CD4-positive, alpha-beta memory T cell (primary cell): ENCODE measurements at regions not wholly inside any gene's neighbourhood (a gene's known extent, or its start where the extent isn't known, plus 50 kb on each side); places are given as distances from the start of the nearest gene placed in this dataset.

Experiments used
- CTCF ChIA-PET: fragments of 350-600 bp; sonication (Branson Sonifier 250); formaldehyde crosslinking; loops from one replicate; lab custom pipeline; 2021; ENCODE audit warnings: inconsistent platforms; ENCODE audit not compliant: partially characterized antibody; lab: Charles Lee
- POLR2A ChIA-PET: fragments of 350-600 bp; sonication (Branson Sonifier 250); formaldehyde crosslinking; loops from one replicate; lab custom pipeline; 2021; ENCODE audit not compliant: partially characterized antibody; lab: Charles Lee
- DNase-seq, 5 donors: peaks; one replicate each; pipeline versions ENCODE4 v3.0.0 to v3.0.0-alpha.2; 2020 to 2022; ENCODE audit warnings: mixed read lengths in 1 of 5
- H3K27ac ChIP-seq: one replicate; pipeline ENCODE4 v1.7.0; 2013; ENCODE audit warnings: low read depth, low read length
- H3K27me3 ChIP-seq: 2 replicates; pipeline ENCODE4 v1.7.0; 2013; ENCODE audit warnings: mild to moderate bottlenecking, low read length, moderate library complexity; ENCODE audit not compliant: insufficient read depth
- H3K36me3 ChIP-seq: 2 replicates; pipeline ENCODE4 v1.7.0; 2013; ENCODE audit warnings: mild to moderate bottlenecking, low read length, moderate library complexity; ENCODE audit not compliant: insufficient read depth
- H3K4me1 ChIP-seq: 2 replicates; pipeline ENCODE4 v1.7.0; 2013; ENCODE audit warnings: mild to moderate bottlenecking, low read length, moderate library complexity; ENCODE audit not compliant: insufficient read depth
- H3K4me3 ChIP-seq, 2 donors: one replicate each; pipeline ENCODE4 v1.7.0; 2013; ENCODE audit warnings: low read length in 2 of 2, mild to moderate bottlenecking in 1 of 2
- H3K9me3 ChIP-seq, 2 donors: one replicate each; pipeline ENCODE4 v1.7.0; 2013; ENCODE audit warnings: low read length in 2 of 2, control low read depth in 1 of 2; ENCODE audit not compliant: control insufficient read depth in 1 of 2
- H3K27ac Mint-ChIP-seq, 7 donors: one replicate each; pipeline ENCODE4 v1.8.0; 2020 to 2021; ENCODE audit warnings: mixed read lengths in 7 of 7, mild to moderate bottlenecking in 6 of 7, inconsistent platforms in 3 of 7, moderate library complexity in 3 of 7
- H3K27me3 Mint-ChIP-seq, 2 donors: one replicate each; pipeline ENCODE4 v1.8.0; 2020 to 2021; ENCODE audit warnings: mixed read lengths in 2 of 2
- H3K36me3 Mint-ChIP-seq, 2 donors: one replicate each; pipeline ENCODE4 v1.8.0; 2020 to 2021; ENCODE audit warnings: mixed read lengths in 2 of 2, inconsistent platforms in 1 of 2, mild to moderate bottlenecking in 1 of 2
- H3K4me1 Mint-ChIP-seq, 4 donors: one replicate each; pipeline ENCODE4 v1.8.0; 2020 to 2021; ENCODE audit warnings: mixed read lengths in 4 of 4, mild to moderate bottlenecking in 1 of 4
- H3K4me3 Mint-ChIP-seq, 8 donors: one replicate each; pipeline ENCODE4 v1.8.0; 2020 to 2021; ENCODE audit warnings: mixed read lengths in 8 of 8, mild to moderate bottlenecking in 7 of 8, moderate library complexity in 6 of 8, inconsistent platforms in 3 of 8
- H3K9me3 Mint-ChIP-seq, 8 donors: one replicate each; pipeline ENCODE4 v1.8.0; 2020 to 2021; ENCODE audit warnings: mixed read lengths in 8 of 8, mild to moderate bottlenecking in 5 of 8, inconsistent platforms in 3 of 8, moderate library complexity in 1 of 8
- intact Hi-C: fragments of 100-400 bp; cut with micrococcal nuclease; formaldehyde crosslinking; loops from one replicate; pipeline ENCODE4 v1.15.1; 2023

DNA sequence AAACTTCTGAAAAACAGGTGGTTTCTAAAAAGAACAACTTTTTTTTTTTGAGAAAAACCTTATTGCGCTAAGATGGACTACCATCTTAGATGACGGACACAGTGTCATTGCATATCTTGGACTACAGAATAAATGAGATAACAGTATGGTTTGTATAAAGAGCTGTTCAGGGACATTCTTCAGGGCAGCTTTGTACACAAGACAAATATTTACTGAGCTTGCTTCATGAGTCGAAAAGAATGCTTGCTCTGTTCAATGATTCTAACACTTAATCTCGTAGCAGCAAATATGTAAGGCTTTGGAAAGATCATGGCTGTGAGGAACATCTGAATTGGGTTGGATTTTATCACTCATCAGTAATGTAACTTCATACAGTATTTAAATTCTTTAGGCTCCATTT lies 282.5 kb upstream of the CWC22 start:
- Mint-ChIP-seq H3K4me3 (no peak overlapping the region), H3K9me3 (peaks cover 0 to 9% (median 0%) of the 10 kb centered on the region in 8 donors), H3K36me3 (no peaks in the 10 kb centered on the region), H3K4me1 (no peaks in the 10 kb centered on the region), H3K27ac (no peak overlapping the region), H3K27me3 (no peaks in the 10 kb centered on the region)
- DNase-seq: no peak
- ChIA-PET CTCF (no interaction called here), POLR2A (no interaction called here)
- Histone ChIP-seq H3K4me3 (no peak overlapping the region), H3K27me3 (no peaks in the 10 kb centered on the region), H3K4me1 (no peaks in the 10 kb centered on the region), H3K9me3 (no peaks in the 10 kb centered on the region), H3K36me3 (no peaks in the 10 kb centered on the region), H3K27ac (no peak overlapping the region)
- intact Hi-C loops: no loop called here

DNA sequence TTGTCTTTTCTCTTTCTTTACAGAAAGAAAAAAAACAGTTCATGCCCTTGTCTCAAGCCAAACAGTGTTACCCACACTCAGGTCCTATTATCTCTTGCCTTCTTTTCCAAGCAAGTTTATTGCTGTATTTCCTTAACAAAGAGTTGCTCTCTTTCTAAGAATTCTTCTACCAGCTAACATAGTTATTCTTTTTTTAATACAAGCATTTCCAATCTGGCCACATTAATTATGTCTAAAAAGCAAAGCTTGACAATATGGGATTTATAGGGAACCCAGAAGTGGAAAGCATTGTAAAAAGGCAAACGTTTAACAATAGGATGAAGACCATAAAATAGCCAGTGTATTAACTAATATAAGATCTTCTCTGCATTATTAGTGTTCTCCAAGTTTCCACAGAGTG lies 272.5 kb upstream of the CWC22 start:
- Histone ChIP-seq H3K4me3 (no peak overlapping the region), H3K27me3 (no peaks in the 10 kb centered on the region), H3K27ac (no peak overlapping the region), H3K9me3 (no peaks in the 10 kb centered on the region), H3K4me1 (no peaks in the 10 kb centered on the region), H3K36me3 (no peaks in the 10 kb centered on the region)
- CTCF ChIA-PET: no interaction called here
- no peak overlapping the region for H3K27ac Mint-ChIP-seq
- H3K4me3 Mint-ChIP-seq: no peak overlapping the region
- no peaks in the 10 kb centered on the region for H3K36me3 Mint-ChIP-seq
- no peaks in the 10 kb centered on the region for H3K4me1 Mint-ChIP-seq
- DNase-seq: no peak
- POLR2A ChIA-PET: no interaction called here
- peaks cover 0 to 9% (median 3%) of the 10 kb centered on the region in 8 donors for H3K9me3 Mint-ChIP-seq
- intact Hi-C loops: no loop called here
- H3K27me3 Mint-ChIP-seq: no peaks in the 10 kb centered on the region

GRCh38 chr2:180276733-180277132 lies 269.6 kb upstream of the CWC22 start:
- ChIA-PET CTCF (no interaction called here), POLR2A (no interaction called here)
- no peaks in the 10 kb centered on the region for H3K27me3 ChIP-seq
- no peak overlapping the region for H3K4me3 ChIP-seq
- Mint-ChIP-seq H3K4me3 (no peak overlapping the region), H3K4me1 (no peaks in the 10 kb centered on the region), H3K9me3 (peaks cover 0 to 12% (median 8%) of the 10 kb centered on the region in 8 donors), H3K27ac (no peak overlapping the region), H3K27me3 (no peaks in the 10 kb centered on the region), H3K36me3 (no peaks in the 10 kb centered on the region)
- no peaks in the 10 kb centered on the region for H3K9me3 ChIP-seq
- H3K36me3 ChIP-seq: no peaks in the 10 kb centered on the region
- no peak overlapping the region for H3K27ac ChIP-seq
- intact Hi-C loops: no loop called here
- no peaks in the 10 kb centered on the region for H3K4me1 ChIP-seq
- DNase-seq: no peak

DNA sequence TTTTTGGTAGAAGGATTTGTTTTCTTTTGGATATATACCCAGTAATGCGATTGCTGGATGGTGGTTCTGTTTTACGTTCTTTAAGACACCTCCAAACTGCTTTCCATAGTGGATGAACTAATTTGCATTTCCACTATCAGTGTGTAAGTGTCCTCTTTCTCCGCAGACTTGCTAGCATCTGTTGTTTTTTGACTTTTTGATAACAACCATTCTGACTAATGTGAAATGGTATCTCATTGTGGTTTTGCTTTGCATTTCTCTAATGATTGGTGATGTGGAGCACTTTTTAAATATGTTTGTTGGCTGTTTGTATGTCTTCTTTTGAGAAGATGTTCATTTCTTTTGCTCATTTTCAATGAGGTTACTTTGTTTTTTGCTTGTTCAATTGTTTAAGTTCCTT lies 260.9 kb upstream of the CWC22 start:
- POLR2A ChIA-PET: no interaction called here
- no peaks in the 10 kb centered on the region for H3K36me3 ChIP-seq
- Mint-ChIP-seq H3K4me3 (no peak overlapping the region), H3K9me3 (peaks cover 0 to 10% (median 3%) of the 10 kb centered on the region in 8 donors), H3K27me3 (no peaks in the 10 kb centered on the region), H3K27ac (no peak overlapping the region), H3K36me3 (no peaks in the 10 kb centered on the region), H3K4me1 (no peaks in the 10 kb centered on the region)
- no peaks in the 10 kb centered on the region for H3K4me1 ChIP-seq
- DNase-seq: no peak
- H3K27me3 ChIP-seq: no peaks in the 10 kb centered on the region
- H3K9me3 ChIP-seq: no peaks in the 10 kb centered on the region
- H3K27ac ChIP-seq: no peak overlapping the region
- intact Hi-C loops: no loop called here
- CTCF ChIA-PET: no interaction called here
- no peak overlapping the region for H3K4me3 ChIP-seq

DNA sequence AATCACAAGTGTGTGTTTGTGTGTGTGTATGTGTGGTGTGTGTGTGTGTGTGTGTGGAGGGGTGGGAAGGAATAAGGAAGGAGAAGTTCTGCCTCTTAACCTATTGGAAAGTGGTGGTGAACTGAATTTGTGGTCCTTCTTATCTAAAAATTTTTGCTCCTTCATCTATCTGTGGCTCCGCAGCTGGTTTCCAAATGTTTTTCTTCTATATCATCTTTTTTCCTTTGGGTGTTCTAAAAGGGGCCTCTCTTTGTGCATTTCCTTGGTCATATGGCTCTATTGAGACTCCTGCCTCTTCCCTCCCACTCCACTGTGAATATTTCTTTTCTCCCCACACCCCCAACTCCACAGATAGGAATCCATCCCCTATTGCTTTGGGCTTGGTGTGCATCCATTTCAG lies 254.9 kb upstream of the CWC22 start:
- no peak overlapping the region for H3K27ac Mint-ChIP-seq
- ChIA-PET CTCF (no interaction called here), POLR2A (no interaction called here)
- DNase-seq: no peak
- no peaks in the 10 kb centered on the region for H3K27me3 ChIP-seq
- H3K36me3 ChIP-seq: no peaks in the 10 kb centered on the region
- H3K4me3 Mint-ChIP-seq: no peak overlapping the region
- no peaks in the 10 kb centered on the region for H3K9me3 ChIP-seq
- H3K36me3 Mint-ChIP-seq: no peaks in the 10 kb centered on the region
- no peak overlapping the region for H3K27ac ChIP-seq
- peaks cover 0 to 6% (median 0%) of the 10 kb centered on the region in 8 donors for H3K9me3 Mint-ChIP-seq
- intact Hi-C loops: no loop called here
- H3K4me3 ChIP-seq: no peak overlapping the region
- H3K4me1 ChIP-seq: no peaks in the 10 kb centered on the region
- no peaks in the 10 kb centered on the region for H3K4me1 Mint-ChIP-seq
- H3K27me3 Mint-ChIP-seq: no peaks in the 10 kb centered on the region

- Histone ChIP-seq H3K4me3 (no peak overlapping the region), H3K27ac (no peak overlapping the region), H3K36me3 (no peaks in the 10 kb centered on the region), H3K9me3 (no peaks in the 10 kb centered on the region), H3K27me3 (no peaks in the 10 kb centered on the region), H3K4me1 (no peaks in the 10 kb centered on the region)
- no peak for DNase-seq
- CTCF ChIA-PET: interaction anchor here (1.4 kb wide), 1 partner anchor 20 kb away, joined by 3 read pairs; no protein-coding TSS in a partner anchor
- POLR2A ChIA-PET: no interaction called here
- Mint-ChIP-seq H3K4me1 (no peaks in the 10 kb centered on the region), H3K4me3 (no peak overlapping the region), H3K27me3 (no peaks in the 10 kb centered on the region), H3K36me3 (no peaks in the 10 kb centered on the region), H3K27ac (no peak overlapping the region), H3K9me3 (peaks cover 0 to 5% (median 0%) of the 10 kb centered on the region in 8 donors)
- intact Hi-C loops: no loop called here
Measured at GRCh38 chr2:180258579-180258978, 251.5 kb upstream of the CWC22 start.

DNA sequence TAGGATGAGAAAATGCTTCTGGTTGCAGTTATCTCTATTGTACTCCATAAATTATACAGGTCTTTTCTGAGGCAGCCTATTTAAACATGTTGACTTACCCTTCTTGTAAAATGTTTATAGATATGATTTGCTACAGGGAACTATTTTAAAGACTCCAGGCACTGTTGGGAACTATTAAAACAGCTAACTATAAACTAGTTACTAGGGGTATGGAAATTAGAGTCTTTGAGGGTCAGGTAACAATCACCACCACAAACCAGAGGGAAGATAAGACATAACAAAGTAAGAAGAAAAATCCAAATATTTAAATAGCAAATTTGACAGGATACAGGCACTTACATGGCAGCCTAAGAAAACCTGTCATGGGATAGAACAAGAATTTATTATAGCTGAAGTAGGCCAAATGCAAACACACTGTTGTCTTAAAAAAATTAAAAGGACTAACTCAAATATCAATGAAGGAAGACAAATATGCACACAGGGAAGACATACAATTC lies 251.0 kb upstream of the CWC22 start:
- Histone ChIP-seq H3K36me3 (no peaks in the 10 kb centered on the region), H3K4me3 (no peak overlapping the region), H3K27me3 (no peaks in the 10 kb centered on the region), H3K9me3 (no peaks in the 10 kb centered on the region), H3K27ac (no peak overlapping the region), H3K4me1 (no peaks in the 10 kb centered on the region)
- H3K36me3 Mint-ChIP-seq: no peaks in the 10 kb centered on the region
- no peak overlapping the region for H3K27ac Mint-ChIP-seq
- CTCF ChIA-PET: interaction anchor here (1.4 kb wide), 1 partner anchor 20 kb away, joined by 3 read pairs; no protein-coding TSS in a partner anchor
- no peaks in the 10 kb centered on the region for H3K27me3 Mint-ChIP-seq
- no peak overlapping the region for H3K4me3 Mint-ChIP-seq
- DNase-seq: no peak
- intact Hi-C loops: no loop called here
- POLR2A ChIA-PET: no interaction called here
- H3K4me1 Mint-ChIP-seq: no peaks in the 10 kb centered on the region
- H3K9me3 Mint-ChIP-seq: peaks cover 0 to 5% (median 0%) of the 10 kb centered on the region in 8 donors

DNA sequence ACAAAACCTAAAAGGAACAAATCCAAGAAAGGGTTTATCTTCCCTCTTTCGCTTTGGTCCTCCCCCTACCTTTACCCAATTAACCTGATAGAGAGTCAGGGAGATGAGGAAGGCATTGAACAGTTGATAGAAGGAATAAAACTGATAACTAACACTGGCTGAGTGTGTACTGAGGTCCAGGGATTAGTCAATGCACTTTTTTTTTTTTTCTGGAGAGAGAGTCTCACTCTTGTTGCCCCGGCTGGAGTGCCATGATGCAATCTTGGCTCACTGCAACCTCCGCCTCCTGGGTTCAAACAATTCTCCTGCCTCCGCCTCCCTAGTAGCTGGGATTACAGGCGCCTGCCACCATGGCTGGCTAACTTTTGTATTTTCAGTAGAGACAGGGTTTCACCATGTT lies 250.2 kb upstream of the CWC22 start:
- no peaks in the 10 kb centered on the region for H3K4me1 Mint-ChIP-seq
- no peak overlapping the region for H3K4me3 Mint-ChIP-seq
- no peaks in the 10 kb centered on the region for H3K36me3 Mint-ChIP-seq
- Histone ChIP-seq H3K27me3 (no peaks in the 10 kb centered on the region), H3K4me1 (no peaks in the 10 kb centered on the region), H3K36me3 (no peaks in the 10 kb centered on the region), H3K4me3 (no peak overlapping the region), H3K27ac (no peak overlapping the region), H3K9me3 (no peaks in the 10 kb centered on the region)
- intact Hi-C loops: no loop called here
- POLR2A ChIA-PET: no interaction called here
- DNase-seq: no peak
- CTCF ChIA-PET: no interaction called here
- no peaks in the 10 kb centered on the region for H3K27me3 Mint-ChIP-seq
- H3K9me3 Mint-ChIP-seq: peaks cover 0 to 5% (median 0%) of the 10 kb centered on the region in 8 donors
- H3K27ac Mint-ChIP-seq: no peak overlapping the region
